Posterior vena cava (tissue), 2 donors: ENCODE measurements at regions not wholly inside any gene's neighbourhood (a gene's known extent, or its start where the extent isn't known, plus 50 kb on each side); places are given as distances from the start of the nearest gene placed in this dataset.
"Not testable (repeated sequence)": the region's sequence is repeated elsewhere in the genome, so short reads cannot be mapped to it uniquely, and the experiment has no call there.

Source experiments
- DNase-seq: peaks from one replicate; pipeline ENCODE4 v3.0.0-alpha.2; 2020; ENCODE audit warnings: low spot score
- intact Hi-C, 2 donors: fragments of 100-400 bp; cut with DNase I; formaldehyde crosslinking; loops; one replicate each; pipeline versions ENCODE4 v1.14.1 to v1.14.2; 2022 to 2023
- donor health status: DM: yes; HTN: yes; CAD: no.
- donor health status: DM: yes; HTN: yes; CAD: no.

GRCh38 chr7:49631960-49632359, 141.5 kb upstream of the VWC2 start:
- intact Hi-C loops, result no loop called here
- no peak for DNase-seq

- DNase-seq, result no peak
- intact Hi-C loops, result no loop called here
These were observed 137.6 kb upstream of the VWC2 start for GRCh38 chr7:49635800-49636199.

GRCh38 chr7:49636400-49636799, 137.0 kb upstream of the VWC2 start:
- intact Hi-C loops, result no loop called here
- no peak for DNase-seq

GRCh38 chr7:49638166-49638565, 135.3 kb upstream of the VWC2 start:
- no peak for DNase-seq
- intact Hi-C loops, result no loop called here

GRCh38 chr7:49639068-49639593, 134.3 kb upstream of the VWC2 start:
- DNase-seq, result no peak
- intact Hi-C loops, result no loop called here

- no peak for DNase-seq
- intact Hi-C loops, result loop anchor here in 1 of 2 donors (10.0 kb wide), 1 partner anchor 675 kb away; no protein-coding TSS in a partner anchor
These were observed 133.6 kb upstream of the VWC2 start for GRCh38 chr7:49639808-49640207.

DNA sequence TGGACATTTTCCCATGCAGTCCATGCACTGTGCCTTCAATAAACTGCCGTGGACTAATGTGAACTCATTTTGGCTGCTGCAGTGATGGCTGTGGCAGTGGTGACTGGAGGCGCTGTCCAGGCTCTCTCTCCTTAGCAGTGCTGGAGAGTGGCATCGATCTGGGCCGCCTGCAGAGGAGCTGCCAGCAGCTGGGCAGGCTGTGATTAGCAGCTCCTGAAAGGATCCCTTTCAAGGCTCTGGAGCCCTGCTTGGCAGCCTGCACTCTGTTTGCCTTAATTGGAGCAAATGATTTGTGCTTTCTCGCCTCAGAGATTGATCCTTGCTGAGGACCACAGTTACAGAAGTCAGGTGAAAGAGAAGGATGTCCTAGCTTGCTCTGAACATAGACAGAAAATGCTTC, 130.1 kb upstream of the VWC2 start:
- no peak for DNase-seq
- intact Hi-C loops, result loop anchor here in 1 of 2 donors (10.0 kb wide), 1 partner anchor 671 kb away; no protein-coding TSS in a partner anchor

DNA sequence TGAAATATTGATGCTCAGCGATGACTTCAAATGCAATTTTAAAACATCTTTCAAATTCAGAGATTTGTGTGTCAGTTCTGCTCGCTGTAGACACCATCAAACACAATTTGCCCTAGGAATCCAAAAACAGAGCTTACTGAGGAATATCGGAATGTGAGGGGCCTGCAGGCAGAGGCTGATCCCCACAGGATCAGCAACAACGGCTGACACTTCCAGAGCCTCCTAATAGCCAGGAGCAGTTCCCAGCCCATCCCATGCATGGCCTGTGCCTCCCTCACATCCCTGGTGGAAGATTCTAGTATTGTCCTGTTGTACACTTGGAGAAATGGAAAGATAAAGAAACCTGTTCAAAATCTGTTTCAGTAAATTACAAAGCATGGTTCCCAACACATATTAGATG, 129.7 kb upstream of the VWC2 start:
- intact Hi-C loops, result loop anchor here in 1 of 2 donors (10.0 kb wide), 1 partner anchor 671 kb away; no protein-coding TSS in a partner anchor
- DNase-seq, result no peak

GRCh38 chr7:49644396-49645166, 128.9 kb upstream of the VWC2 start:
- intact Hi-C loops, result loop anchor here in 1 of 2 donors (10.0 kb wide), 1 partner anchor 670 kb away; no protein-coding TSS in a partner anchor
- DNase-seq, result no peak

DNA sequence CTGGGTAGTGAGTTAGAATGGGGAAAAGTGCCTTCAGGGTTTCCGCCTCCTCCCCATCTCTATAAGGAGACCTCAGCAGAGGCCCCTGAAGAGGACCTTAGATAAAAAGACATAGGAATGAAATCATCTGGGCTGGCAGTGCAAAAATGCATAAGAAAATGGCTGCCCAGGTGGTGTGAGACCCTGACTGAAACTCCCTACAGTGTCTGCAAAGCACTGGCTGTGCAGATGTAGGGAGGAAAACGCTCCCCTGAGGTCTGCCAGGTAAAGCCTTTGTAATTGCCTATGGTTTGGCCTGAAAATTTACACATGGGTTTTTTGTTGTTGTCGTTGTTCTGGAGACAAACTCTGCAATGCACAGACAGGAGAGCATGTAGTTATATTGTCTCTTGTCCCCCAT, 128.1 kb upstream of the VWC2 start:
- intact Hi-C loops, result loop anchor here in 1 of 2 donors (10.0 kb wide), 1 partner anchor 670 kb away; no protein-coding TSS in a partner anchor

DNA sequence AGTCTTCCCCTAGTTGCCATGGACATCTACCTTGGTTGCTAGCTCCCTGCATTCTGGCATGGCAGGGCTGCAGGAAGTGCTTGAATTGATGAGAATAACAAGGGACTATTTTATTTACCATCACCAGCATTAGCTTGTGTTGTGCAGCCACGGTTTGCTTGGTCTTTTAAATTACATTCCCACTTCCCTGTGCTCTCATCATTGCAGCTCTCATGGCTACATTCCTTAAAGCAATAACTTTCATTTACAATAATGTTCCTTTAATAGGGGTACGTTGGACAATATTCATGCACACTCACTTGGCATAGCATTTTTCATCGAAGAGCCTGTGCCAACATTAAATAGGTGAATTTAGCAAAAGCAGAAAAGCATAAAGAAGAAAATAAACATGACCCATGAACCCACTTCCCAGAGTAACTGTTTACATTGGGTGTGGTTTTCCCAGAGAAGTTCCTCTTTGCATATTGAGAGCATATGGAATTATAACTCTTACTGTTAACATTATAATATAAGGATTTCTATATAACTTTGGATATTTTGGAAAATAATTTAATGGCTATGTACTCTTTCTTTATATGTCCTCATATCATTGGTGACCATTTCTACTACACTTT, 113.2 kb upstream of the VWC2 start:
- intact Hi-C loops, result no loop called here
- DNase-seq, result no peak

More for the DNA sequence above, 128.1 kb upstream of the VWC2 start:
- DNase-seq, result no peak

DNA sequence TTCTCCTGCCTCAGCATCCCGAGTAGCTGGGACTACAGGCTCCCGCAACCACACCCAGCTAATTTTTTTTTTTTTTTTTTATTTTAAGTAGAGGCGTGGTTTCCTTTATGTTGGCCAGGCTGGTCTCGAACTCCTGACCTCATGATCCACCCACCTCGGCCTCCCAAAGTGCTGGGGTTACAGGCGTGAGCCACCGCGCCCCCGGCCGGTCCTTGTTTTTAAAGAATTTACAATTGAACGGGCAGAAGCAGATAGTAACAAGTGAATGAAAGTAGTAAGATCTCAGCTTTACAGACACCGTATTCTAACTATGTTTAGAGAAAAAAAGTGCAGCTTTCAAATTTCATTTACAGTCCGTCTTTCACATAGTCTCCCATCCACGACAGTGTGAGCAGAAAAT, 112.5 kb upstream of the VWC2 start:
- DNase-seq, result no peak
- intact Hi-C loops, result no loop called here

- DNase-seq, intact Hi-C loops: not testable (repeated sequence)
These were observed 107.5 kb upstream of the VWC2 start for GRCh38 chr7:49665963-49666362.

GRCh38 chr7:49666764-49667163, 106.7 kb upstream of the VWC2 start:
- no peak for DNase-seq
- intact Hi-C loops, result no loop called here

GRCh38 chr7:49669285-49669684, 104.2 kb upstream of the VWC2 start:
- intact Hi-C loops, result no loop called here
- no peak for DNase-seq

DNA sequence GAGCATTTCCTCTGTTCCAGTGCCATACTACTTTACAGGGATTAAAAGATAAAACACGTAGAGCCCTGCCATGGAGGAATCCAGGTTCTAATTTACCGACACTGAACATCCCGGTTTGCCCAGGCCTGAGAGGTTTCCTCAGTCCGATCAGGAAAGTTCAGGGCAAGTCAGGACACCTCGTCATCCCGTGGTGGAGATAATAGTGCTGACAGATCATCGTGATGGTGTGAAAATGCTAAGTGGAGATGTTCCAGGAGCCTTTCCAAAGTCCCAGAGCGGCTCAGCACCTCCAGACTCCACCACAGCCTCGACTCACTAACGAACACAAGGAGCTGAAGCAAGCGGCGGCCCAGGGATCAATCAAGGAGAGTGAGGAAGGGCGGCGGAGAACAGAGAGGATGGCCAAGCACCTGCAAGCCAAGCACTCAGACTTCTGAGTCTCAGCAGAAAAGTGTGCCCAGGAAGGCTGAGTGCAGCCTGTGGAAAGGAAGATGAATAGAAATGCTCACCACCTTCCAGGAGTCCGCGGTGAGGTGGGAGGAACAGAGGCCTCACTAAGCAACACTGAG, 103.7 kb upstream of the VWC2 start:
- intact Hi-C loops, result no loop called here
- DNase-seq, result no peak

DNA sequence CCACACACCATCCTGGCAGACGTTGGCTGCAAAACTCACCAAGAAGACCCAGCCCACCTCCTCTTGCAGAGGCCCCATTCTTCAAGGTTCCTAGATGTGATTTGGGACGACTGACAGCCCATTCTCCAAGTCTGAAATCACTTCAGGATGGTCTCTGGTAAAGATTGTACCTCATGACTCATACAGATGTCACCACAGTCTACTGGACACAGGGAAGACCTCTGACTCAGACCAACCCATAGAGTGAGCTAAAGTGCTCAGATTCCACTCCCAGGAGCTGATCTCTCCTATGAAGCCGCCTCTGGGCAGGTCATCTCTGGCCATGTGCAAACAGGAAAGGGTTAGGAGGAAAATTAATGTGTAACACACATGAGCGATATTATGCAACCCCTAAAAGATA, 102.4 kb upstream of the VWC2 start:
- DNase-seq, result no peak
- intact Hi-C loops, result no loop called here

DNA sequence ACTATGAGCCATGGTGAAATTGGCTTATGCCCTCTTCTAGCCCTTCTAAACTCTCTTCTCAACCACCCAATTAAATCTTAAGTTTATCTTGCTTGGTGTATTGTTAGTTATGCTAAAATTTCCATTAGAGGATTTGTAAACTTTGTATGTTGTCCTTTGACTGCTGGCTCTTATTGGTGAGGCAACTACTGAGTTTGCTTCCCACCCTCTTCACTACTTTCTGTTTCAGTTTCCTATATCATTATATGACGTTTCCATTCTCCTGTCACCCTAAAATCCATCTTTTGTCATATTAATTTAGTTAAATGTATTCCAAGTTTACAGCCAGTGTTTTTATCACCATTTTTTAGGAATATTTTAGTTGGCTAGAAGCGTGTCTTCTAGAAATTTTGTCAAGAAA, 80.9 kb upstream of the VWC2 start:
- intact Hi-C loops, result no loop called here
- no peak for DNase-seq

DNA sequence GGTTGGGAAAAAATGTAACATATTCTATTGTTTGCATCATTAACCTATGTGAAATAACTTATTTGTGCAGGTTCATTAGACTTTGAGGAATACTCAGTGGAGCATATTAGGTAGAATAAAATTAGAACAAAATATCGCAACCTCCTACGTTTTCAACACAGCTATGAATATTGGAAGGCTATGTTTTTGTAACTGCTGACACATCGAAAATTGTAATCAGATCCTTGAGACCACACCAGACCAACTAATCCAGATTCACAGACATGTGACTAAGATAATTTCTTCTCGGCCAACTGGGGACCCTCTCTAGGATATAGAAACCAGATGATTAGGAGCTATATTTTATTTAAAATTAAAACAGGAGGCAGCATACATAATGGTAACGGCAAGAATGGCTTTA, 77.5 kb upstream of the VWC2 start:
- intact Hi-C loops, result no loop called here
- DNase-seq, result no peak

GRCh38 chr7:49700841-49701240, 72.6 kb upstream of the VWC2 start:
- no peak for DNase-seq
- intact Hi-C loops, result no loop called here
